WTC11 (cell line): ENCODE measurements at regions not wholly inside any gene's neighbourhood (a gene's known extent, or its start where the extent isn't known, plus 50 kb on each side); places are given as distances from the start of the nearest gene placed in this dataset.
"Not testable (repeated sequence)": the region's sequence is repeated elsewhere in the genome, so short reads cannot be mapped to it uniquely, and the experiment has no call there.

ENCODE experiments used
- CTCF ChIP-seq: fragments of 200-600 bp; IDR thresholded peaks from 2 replicates; pipeline ENCODE4 v1.8.0; 2022; ENCODE audit warnings: antibody characterized with exemption
- ESRRA ChIP-seq: sonication (generic); formaldehyde crosslinking; IDR thresholded peaks from 2 replicates; pipeline ENCODE4 v1.8.1; 2022; ENCODE audit warnings: mild to moderate bottlenecking, missing genetic modification reagents, borderline replicate concordance
- HMGA2 ChIP-seq: fragments of 250-450 bp; sonication (Bioruptor Pico); IDR thresholded peaks from 2 replicates; pipeline ENCODE4 v1.4.0; 2021; ENCODE audit warnings: mild to moderate bottlenecking, moderate library complexity
- ZBTB43 ChIP-seq: sonication (generic); formaldehyde crosslinking; IDR thresholded peaks from 2 replicates; pipeline ENCODE4 v1.8.1; 2023; ENCODE audit warnings: mild to moderate bottlenecking, missing genetic modification reagents

GRCh38 chr2:167781629-167782028 is 465.8 kb downstream of the STK39 start:
- TF ChIP-seq ZBTB43 (CRISPR knock-in tag); CTCF; ESRRA (CRISPR knock-in tag); HMGA2 (CRISPR knock-in tag): not testable (repeated sequence)
